ENCODE measurements at regions not wholly inside any gene's neighbourhood (a gene's known extent, or its start where the extent isn't known, plus 50 kb on each side); places are given as distances from the start of the nearest gene placed in this dataset.

DNA sequence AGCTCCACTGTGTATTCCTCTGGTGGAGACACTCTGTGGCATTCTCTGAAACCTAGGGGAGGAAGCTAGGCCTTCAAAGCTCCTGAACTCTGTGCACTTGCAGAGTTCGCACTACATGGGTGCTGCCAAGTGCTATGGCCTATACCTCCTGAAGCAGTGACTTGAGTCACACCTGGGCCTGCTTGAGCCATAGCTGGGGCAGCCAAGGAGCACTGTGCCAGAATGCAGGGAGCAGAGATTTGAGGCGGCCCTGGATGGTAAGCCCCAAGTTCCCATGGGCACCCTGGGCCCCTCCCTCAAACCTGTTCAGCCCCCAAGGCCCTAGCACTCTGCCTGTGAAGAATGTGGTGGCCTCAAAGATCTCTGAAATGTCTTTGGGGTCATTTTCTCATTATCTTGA, 212.9 kb downstream of the SPATA31A6 start:
- TF ChIP-seq, protein P1, sequence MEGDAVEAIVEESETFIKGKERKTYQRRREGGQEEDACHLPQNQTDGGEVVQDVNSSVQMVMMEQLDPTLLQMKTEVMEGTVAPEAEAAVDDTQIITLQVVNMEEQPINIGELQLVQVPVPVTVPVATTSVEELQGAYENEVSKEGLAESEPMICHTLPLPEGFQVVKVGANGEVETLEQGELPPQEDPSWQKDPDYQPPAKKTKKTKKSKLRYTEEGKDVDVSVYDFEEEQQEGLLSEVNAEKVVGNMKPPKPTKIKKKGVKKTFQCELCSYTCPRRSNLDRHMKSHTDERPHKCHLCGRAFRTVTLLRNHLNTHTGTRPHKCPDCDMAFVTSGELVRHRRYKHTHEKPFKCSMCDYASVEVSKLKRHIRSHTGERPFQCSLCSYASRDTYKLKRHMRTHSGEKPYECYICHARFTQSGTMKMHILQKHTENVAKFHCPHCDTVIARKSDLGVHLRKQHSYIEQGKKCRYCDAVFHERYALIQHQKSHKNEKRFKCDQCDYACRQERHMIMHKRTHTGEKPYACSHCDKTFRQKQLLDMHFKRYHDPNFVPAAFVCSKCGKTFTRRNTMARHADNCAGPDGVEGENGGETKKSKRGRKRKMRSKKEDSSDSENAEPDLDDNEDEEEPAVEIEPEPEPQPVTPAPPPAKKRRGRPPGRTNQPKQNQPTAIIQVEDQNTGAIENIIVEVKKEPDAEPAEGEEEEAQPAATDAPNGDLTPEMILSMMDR (IDR thresholded peaks at IDR 0.05; ENCODE audit: low read depth, low read length) = no peak
- TF ChIP-seq, protein P2, sequence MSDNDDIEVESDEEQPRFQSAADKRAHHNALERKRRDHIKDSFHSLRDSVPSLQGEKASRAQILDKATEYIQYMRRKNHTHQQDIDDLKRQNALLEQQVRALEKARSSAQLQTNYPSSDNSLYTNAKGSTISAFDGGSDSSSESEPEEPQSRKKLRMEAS (IDR thresholded peaks at IDR 0.05; ENCODE audit: low read depth, low read length) = no peak
- TF ChIP-seq POLR2A (IDR thresholded peaks at IDR 0.05; ENCODE audit: extremely low read depth, insufficient read length) = no peak
- no peak for TF ChIP-seq MYC (IDR thresholded peaks at IDR 0.05; ENCODE audit: low read depth, low read length)
